ENCODE measurements at regions not wholly inside any gene's neighbourhood (a gene's known extent, or its start where the extent isn't known, plus 50 kb on each side); places are given as distances from the start of the nearest gene placed in this dataset.

DNA sequence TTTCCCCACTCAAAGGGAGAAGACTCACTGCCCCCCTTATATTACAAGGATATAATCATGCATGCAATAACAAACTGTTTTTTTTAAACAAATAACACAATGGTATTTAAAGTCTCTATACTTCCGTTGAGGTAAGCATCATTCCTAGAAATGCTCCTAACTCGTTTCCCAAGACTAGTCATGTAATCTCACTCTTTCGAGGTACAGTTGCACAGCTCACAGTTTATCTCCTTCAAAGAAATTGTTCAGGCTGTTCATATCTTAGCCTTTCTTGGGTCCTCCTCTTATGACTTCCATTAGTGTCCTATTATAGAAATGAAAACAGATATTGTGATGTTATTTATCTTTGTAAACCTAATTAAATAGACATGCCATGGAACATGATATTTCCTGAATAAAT, 705.0 kb downstream of the KCNT2 start:
- no peak overlapping the region for H3K4me3 ChIP-seq
- TF ChIP-seq, protein P1, sequence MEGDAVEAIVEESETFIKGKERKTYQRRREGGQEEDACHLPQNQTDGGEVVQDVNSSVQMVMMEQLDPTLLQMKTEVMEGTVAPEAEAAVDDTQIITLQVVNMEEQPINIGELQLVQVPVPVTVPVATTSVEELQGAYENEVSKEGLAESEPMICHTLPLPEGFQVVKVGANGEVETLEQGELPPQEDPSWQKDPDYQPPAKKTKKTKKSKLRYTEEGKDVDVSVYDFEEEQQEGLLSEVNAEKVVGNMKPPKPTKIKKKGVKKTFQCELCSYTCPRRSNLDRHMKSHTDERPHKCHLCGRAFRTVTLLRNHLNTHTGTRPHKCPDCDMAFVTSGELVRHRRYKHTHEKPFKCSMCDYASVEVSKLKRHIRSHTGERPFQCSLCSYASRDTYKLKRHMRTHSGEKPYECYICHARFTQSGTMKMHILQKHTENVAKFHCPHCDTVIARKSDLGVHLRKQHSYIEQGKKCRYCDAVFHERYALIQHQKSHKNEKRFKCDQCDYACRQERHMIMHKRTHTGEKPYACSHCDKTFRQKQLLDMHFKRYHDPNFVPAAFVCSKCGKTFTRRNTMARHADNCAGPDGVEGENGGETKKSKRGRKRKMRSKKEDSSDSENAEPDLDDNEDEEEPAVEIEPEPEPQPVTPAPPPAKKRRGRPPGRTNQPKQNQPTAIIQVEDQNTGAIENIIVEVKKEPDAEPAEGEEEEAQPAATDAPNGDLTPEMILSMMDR (IDR thresholded peaks at IDR 0.05) = no peak
- intact Hi-C loops (cut with DNase I; ENCODE audit: low total_unique reads) = no loop called here

GRCh38 chr1:195902779-195903178, 705.5 kb downstream of the KCNT2 start:
- Histone ChIP-seq H3K9me3 (no peaks in the 10 kb centered on the region), H3K27me3 (no peaks in the 10 kb centered on the region), H3K4me3 (no peak overlapping the region), H3K36me3 (no peaks in the 10 kb centered on the region), H3K4me1 (no peaks in the 10 kb centered on the region), H3K27ac (no peak overlapping the region)
- no peak for DNase-seq
- intact Hi-C loops (cut with DNase I; ENCODE audit: low total_unique reads) = no loop called here
- TF ChIP-seq, protein P1 (IDR thresholded peaks at IDR 0.05) = no peak

More for the DNA sequence above, 705.0 kb downstream of the KCNT2 start:
- Histone ChIP-seq H3K36me3 (no peaks in the 10 kb centered on the region), H3K4me1 (no peaks in the 10 kb centered on the region), H3K27ac (no peak overlapping the region), H3K9me3 (no peaks in the 10 kb centered on the region), H3K27me3 (no peaks in the 10 kb centered on the region)
- no peak for DNase-seq

- intact Hi-C loops (cut with DNase I; ENCODE audit: low total_unique reads) = no loop called here
- TF ChIP-seq, protein P1 (IDR thresholded peaks at IDR 0.05) = no peak
- H3K9me3 ChIP-seq = no peaks in the 10 kb centered on the region
- H3K27ac ChIP-seq = no peak overlapping the region
- H3K4me1 ChIP-seq = no peaks in the 10 kb centered on the region
- H3K4me3 ChIP-seq = no peak overlapping the region
- DNase-seq = no peak
- H3K27me3 ChIP-seq = no peaks in the 10 kb centered on the region
- no peaks in the 10 kb centered on the region for H3K36me3 ChIP-seq
Measured at GRCh38 chr1:195899762-195900352, 708.4 kb downstream of the KCNT2 start.

- H3K4me1 ChIP-seq = no peaks in the 10 kb centered on the region
- H3K27ac ChIP-seq = no peak overlapping the region
- H3K9me3 ChIP-seq = no peaks in the 10 kb centered on the region
- H3K4me3 ChIP-seq = no peak overlapping the region
- no peak for DNase-seq
- H3K36me3 ChIP-seq = no peaks in the 10 kb centered on the region
- H3K27me3 ChIP-seq = no peaks in the 10 kb centered on the region
- intact Hi-C loops (cut with DNase I; ENCODE audit: low total_unique reads) = no loop called here
- TF ChIP-seq, protein P1 (IDR thresholded peaks at IDR 0.05) = no peak
Measured at GRCh38 chr1:195898924-195899323, 709.3 kb downstream of the KCNT2 start.

GRCh38 chr1:195898373-195898772, 709.9 kb downstream of the KCNT2 start:
- no peak for DNase-seq
- TF ChIP-seq, protein P1 (IDR thresholded peaks at IDR 0.05) = no peak
- Histone ChIP-seq H3K4me3 (no peak overlapping the region), H3K36me3 (no peaks in the 10 kb centered on the region), H3K27ac (no peak overlapping the region), H3K4me1 (no peaks in the 10 kb centered on the region), H3K27me3 (no peaks in the 10 kb centered on the region), H3K9me3 (no peaks in the 10 kb centered on the region)
- intact Hi-C loops (cut with DNase I; ENCODE audit: low total_unique reads) = no loop called here

- no peaks in the 10 kb centered on the region for H3K4me1 ChIP-seq
- no peaks in the 10 kb centered on the region for H3K9me3 ChIP-seq
- H3K36me3 ChIP-seq = no peaks in the 10 kb centered on the region
- intact Hi-C loops (cut with DNase I; ENCODE audit: low total_unique reads) = no loop called here
- TF ChIP-seq, protein P1 (IDR thresholded peaks at IDR 0.05) = no peak
- DNase-seq = no peak
- no peak overlapping the region for H3K4me3 ChIP-seq
- H3K27me3 ChIP-seq = no peaks in the 10 kb centered on the region
- H3K27ac ChIP-seq = no peak overlapping the region
Measured at GRCh38 chr1:195897076-195897475, 711.2 kb downstream of the KCNT2 start.

Measured in tibial artery (tissue), 4 donors.